Urinary bladder (tissue), 3 donors: ENCODE measurements at regions not wholly inside any gene's neighbourhood (a gene's known extent, or its start where the extent isn't known, plus 50 kb on each side); places are given as distances from the start of the nearest gene placed in this dataset.

Source experiments
- DNase-seq: peaks from one replicate; pipeline ENCODE4 v3.0.0-alpha.2; 2015; ENCODE audit errors: extremely low spot score
- H3K27ac ChIP-seq: one replicate; pipeline ENCODE4 v1.5.1; 2013; ENCODE audit warnings: low read depth, mild to moderate bottlenecking, moderate library complexity
- H3K36me3 ChIP-seq: one replicate; pipeline ENCODE4 v1.6.1; 2013; ENCODE audit warnings: mild to moderate bottlenecking, moderate library complexity; ENCODE audit not compliant: insufficient read depth
- H3K4me1 ChIP-seq: one replicate; pipeline ENCODE4 v1.6.1; 2013; ENCODE audit warnings: mild to moderate bottlenecking, moderate library complexity; ENCODE audit not compliant: insufficient read depth
- H3K4me3 ChIP-seq: one replicate; pipeline ENCODE4 v1.5.1; 2013; ENCODE audit warnings: low read depth, low read length
- WGBS: extraction: QIAGEN DNeasy Blood & Tissue Kit; methylation state at CpG from one replicate; pipeline ENCODE4 v1.1.7; 2013; 5-methylcytosine and 5-hydroxymethylcytosine counted together
- donor health status: healthy with polysubstance abuse.
- donor health status: healthy.

DNA sequence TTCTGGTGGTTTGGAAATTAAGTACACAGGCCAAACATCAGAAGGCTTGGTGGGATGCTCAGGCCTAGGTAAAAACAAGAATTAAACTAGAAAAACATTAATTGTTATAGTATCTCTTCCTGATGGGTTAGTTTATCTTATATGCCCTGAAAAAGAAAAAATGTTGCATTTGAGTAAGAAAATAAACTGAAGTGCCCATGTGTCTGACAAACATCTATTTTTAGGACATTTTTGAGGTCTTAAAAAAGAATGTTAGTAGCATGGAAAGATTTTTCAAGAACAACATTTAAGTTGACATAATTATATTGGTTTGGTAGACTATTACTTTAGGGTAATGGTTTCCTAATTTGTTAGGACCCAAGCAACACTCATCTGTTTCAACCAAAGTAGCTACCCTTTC, 140.1 kb upstream of the RND3 start:
- Histone ChIP-seq H3K4me1 (no peaks in the 10 kb centered on the region), H3K36me3 (no peaks in the 10 kb centered on the region)
- no peak for DNase-seq

GRCh38 chr2:150626934-150627411, 139.5 kb upstream of the RND3 start:
- H3K4me1 ChIP-seq = peaks cover 2% of the 10 kb centered on the region
- H3K4me3 ChIP-seq = no peak overlapping the region
- no peak for DNase-seq
- no peaks in the 10 kb centered on the region for H3K36me3 ChIP-seq
- WGBS = 77% methylated on average over 1 of the region's 1 CpG
- H3K27ac ChIP-seq = no peak overlapping the region

More for the DNA sequence above, 140.1 kb upstream of the RND3 start:
- no peak overlapping the region for H3K27ac ChIP-seq
- H3K4me3 ChIP-seq = no peak overlapping the region

DNA sequence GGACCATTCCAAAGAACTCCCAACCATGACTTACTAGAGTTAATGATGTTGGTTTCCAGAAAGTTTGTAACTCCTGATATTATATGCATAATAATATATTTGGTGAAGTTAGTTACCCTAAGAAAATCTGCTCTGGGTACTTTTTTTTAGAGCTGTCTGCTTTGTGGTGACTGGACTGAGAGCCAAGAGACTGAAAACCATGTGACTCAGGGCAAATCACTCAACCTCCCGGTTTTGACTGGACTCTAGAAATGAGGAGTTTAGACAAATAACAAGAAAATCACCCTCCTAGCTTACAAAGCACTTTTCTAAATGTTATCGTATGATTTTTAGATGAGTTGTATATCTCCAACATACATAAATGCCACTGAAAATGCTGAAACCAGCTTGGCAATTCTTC, 138.3 kb upstream of the RND3 start:
- no peak for DNase-seq
- H3K4me3 ChIP-seq = no peak overlapping the region
- H3K4me1 ChIP-seq = peaks cover 2% of the 10 kb centered on the region
- 88% methylated on average over 2 of the region's 2 CpGs for WGBS
- no peaks in the 10 kb centered on the region for H3K36me3 ChIP-seq
- no peak overlapping the region for H3K27ac ChIP-seq

- no peak for DNase-seq
- Histone ChIP-seq H3K4me3 (no peak overlapping the region), H3K36me3 (no peaks in the 10 kb centered on the region), H3K4me1 (peaks cover 2% of the 10 kb centered on the region), H3K27ac (no peak overlapping the region)
These were observed 137.8 kb upstream of the RND3 start for GRCh38 chr2:150625303-150625702.

DNA sequence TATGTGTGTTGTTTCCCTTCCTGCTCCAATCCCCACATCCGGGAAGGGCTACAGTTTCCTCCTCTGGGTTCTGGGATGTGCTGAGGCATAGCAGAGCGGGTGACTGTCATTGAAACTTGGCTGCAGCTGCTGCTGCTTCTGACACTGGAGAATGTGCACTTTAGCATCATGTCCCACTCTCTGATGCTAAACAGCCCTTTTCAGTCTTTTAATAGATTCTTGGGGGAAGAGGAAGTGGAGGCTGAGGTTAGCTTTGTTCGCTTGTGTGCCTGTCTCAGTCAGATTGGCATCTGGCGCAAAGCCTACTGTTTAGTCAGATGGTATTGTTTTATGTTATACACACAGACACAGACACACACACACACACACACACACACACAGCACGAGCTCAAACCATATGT, 136.5 kb upstream of the RND3 start:
- no peaks in the 10 kb centered on the region for H3K36me3 ChIP-seq
- H3K27ac ChIP-seq = no peak overlapping the region
- 64% methylated on average over 5 of the region's 5 CpGs for WGBS
- no peak overlapping the region for H3K4me3 ChIP-seq
- DNase-seq = no peak
- H3K4me1 ChIP-seq = peaks cover 2% of the 10 kb centered on the region

DNA sequence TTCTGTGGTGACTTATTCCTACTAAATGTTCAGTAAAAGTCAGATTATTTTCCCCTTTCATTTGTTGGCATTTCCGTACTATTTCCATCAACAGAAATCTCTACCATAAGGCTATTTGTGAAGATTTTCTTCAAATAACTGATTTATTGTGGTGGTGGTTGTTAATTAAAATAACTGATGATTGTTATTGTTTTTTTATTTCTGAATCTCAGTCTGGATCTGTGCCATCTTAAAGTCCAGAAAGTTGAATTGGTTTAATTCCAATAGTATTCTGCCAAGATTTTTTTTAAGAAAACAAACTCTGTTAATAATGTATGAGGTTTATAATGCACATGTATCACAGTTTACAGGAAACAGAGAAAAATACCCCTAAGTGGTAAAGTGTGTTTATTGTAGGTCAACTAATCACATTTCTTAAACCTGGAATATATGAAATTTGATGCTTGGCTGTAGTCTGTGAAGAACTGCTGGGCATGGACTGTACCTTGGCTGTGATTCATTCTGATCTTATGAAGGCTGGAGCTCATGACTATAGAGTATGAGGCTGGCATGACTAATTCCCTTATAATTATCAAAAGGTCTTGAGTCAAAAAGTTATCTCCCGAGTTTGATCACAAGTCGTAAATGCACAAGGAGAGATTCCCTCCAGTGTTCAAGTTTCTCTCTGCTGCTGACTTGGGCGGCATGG, 134.2 kb upstream of the RND3 start:
- no peak for DNase-seq
- Histone ChIP-seq H3K36me3 (no peaks in the 10 kb centered on the region), H3K4me1 (peaks cover 2% of the 10 kb centered on the region), H3K27ac (no peak overlapping the region), H3K4me3 (no peak overlapping the region)
- 58% methylated on average over 4 of the region's 4 CpGs for WGBS

DNA sequence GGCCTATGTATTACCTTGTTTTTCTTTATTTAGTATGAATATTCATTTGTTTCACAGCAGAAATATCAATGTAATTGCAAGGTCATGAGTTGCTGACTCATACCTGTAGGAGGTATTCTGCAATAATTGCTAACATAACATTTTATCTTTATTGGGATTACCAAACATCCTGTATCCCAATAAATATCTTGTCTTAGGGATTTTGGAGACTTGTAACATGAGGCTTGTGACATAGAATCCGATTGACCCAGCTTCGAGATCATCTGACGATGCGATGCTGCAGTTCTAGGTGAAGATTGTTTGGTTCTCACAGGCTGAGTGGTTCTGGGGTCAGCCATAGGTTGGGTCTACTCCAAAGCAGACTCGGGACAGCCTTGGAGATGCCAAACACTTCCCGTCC, 133.4 kb upstream of the RND3 start:
- Histone ChIP-seq H3K4me3 (no peak overlapping the region), H3K4me1 (peaks cover 2% of the 10 kb centered on the region), H3K27ac (peak overlapping the region; percentile 7), H3K36me3 (no peaks in the 10 kb centered on the region)
- DNase-seq = no peak
- WGBS = 38% methylated on average over 6 of the region's 6 CpGs

GRCh38 chr2:150620416-150620815, 132.9 kb upstream of the RND3 start:
- Histone ChIP-seq H3K4me3 (no peak overlapping the region), H3K36me3 (no peaks in the 10 kb centered on the region), H3K4me1 (peaks cover 2% of the 10 kb centered on the region), H3K27ac (no peak overlapping the region)
- DNase-seq = no peak

DNA sequence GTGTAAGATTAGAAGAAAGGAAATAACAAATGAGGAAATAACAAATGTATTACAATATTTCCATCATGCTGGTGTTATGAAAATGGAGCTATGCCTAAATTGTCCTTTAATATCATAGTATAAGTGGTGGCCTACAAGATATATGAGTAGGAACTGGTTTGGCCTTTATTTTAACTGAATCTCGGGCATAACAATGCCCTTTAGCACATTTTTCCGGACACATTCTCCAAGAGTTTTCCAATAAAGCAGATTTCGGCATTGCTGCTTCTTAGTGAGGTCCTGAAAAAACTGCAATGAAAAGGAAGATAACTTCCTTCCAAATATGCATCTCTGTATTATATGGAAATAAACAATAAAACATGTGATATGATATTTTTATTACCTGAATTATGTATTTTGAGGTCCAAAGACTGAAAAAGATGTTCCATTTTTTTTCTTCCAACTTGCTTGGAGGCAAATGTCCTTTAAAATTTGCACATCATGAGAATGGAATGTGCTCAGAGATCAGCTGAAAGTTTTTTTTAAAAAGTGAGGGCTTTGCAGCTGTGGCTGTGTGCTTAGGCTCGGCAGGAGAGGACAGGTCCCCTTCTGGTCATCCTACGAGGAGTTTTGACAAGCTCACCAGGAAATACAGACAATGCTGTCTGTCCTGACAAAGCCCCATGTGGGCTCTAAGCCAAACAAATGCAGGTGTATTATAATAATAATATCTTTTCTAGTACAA, 132.3 kb upstream of the RND3 start:
- Histone ChIP-seq H3K4me1 (peaks cover 2% of the 10 kb centered on the region), H3K36me3 (no peaks in the 10 kb centered on the region), H3K4me3 (no peak overlapping the region), H3K27ac (no peak overlapping the region)
- DNase-seq = no peak
- WGBS = 40% methylated on average over 5 of the region's 5 CpGs

DNA sequence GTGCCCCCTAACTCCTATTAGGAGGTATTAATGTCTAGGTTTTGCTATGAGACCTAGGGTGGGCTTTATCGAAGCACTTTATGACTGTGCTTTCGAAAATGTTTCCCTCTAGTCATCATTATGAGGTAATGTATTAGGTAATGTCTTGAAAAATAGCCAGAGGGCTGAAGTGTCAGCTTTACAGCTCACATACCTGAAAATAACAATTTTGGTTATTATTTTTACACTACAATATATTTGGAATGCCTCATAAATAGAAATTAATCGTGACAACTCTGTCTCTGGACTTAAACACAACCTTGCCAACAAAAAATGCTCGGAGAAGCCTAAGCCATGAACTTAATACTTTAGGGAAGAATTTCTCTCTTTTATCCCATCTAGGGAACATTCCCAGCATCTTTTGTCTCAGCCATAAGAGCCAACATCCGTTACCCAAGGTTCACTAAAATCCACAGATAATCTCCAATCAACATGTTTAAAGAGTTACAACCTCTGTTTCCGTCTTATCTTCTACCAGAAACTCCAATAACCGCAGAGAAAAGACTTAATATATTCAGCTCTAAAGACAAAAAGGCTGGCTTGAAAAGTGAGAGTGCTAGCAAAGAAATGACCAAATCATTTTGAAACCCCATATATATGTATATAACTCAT, 130.9 kb upstream of the RND3 start:
- H3K36me3 ChIP-seq = no peaks in the 10 kb centered on the region
- no peak for DNase-seq
- H3K27ac ChIP-seq = no peak overlapping the region
- H3K4me1 ChIP-seq = peaks cover 2% of the 10 kb centered on the region
- 38% methylated on average over 7 of the region's 7 CpGs for WGBS
- no peak overlapping the region for H3K4me3 ChIP-seq

DNA sequence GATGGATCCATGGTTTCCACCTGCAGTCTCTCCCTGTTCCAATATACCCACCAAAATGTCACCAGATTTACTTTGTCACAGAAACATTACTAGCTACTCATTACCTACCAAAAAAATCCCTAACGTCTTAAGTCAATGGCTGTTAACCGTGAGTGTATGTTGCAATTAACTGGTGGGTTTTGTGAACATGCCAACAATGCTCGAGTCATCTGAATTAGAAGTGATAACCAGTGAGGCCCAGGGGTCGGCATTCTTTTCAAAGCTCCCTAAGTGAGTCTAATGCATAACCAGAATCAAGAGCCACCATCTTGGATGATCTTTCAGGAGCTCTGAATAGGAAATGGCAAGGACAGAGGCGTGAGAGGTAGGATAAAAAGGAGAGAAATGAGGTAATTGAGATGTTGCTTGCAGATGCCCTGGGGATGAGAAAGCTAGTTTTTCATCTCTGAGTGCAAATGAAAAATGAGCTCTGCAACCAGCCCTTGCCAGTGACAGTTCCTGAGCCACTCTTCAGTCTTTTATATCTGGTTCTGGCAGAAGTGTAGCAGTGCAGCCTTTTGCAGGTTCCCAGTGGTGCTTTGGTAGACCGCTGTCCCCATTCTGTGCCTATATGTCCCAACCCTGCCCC, 130.0 kb upstream of the RND3 start:
- H3K4me1 ChIP-seq = peaks cover 2% of the 10 kb centered on the region
- H3K4me3 ChIP-seq = no peak overlapping the region
- DNase-seq = no peak
- H3K27ac ChIP-seq = no peak overlapping the region
- WGBS = 89% methylated on average over 6 of the region's 6 CpGs
- no peaks in the 10 kb centered on the region for H3K36me3 ChIP-seq

DNA sequence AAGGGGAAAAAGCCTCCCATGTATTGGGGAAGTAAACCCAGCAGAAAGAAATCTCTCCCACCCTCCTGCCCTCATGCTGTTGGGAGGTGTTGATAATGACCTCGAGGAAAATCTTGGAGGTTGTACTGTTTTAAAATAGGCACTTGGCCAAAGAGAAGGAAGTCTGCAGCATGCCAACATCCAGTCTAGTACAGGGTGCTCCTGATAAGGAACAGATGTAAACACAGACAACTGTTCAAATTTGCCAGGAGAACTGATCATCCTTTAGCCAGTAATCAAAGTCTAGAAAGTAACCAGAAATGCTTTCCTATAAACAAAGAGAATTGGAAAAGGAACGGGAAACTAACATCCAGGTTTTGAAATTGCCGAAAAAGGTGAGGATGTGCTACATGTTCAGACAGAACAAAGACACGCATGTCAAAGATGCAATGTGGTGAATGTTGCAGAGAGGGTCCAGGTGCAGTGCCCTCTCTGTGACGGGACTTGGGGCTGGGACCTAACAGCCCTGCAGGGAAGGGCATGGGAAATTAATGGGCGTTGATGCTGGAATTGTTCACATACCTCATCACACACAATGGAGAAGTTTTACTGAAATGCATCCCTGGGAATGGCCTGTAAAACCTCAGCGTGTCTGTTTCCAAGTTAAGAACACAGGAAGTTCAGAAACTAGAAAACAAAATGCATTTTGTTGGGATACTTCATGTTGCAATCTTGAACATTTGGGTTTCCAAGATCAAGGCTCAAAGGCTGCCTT, 125.7 kb upstream of the RND3 start:
- DNase-seq = no peak
- H3K4me1 ChIP-seq = no peaks in the 10 kb centered on the region
- no peak overlapping the region for H3K4me3 ChIP-seq
- WGBS = 45% methylated on average over 7 of the region's 7 CpGs
- H3K27ac ChIP-seq = no peak overlapping the region
- H3K36me3 ChIP-seq = no peaks in the 10 kb centered on the region

GRCh38 chr2:150610670-150611279, 123.3 kb upstream of the RND3 start:
- Histone ChIP-seq H3K4me1 (no peaks in the 10 kb centered on the region), H3K4me3 (no peak overlapping the region), H3K36me3 (no peaks in the 10 kb centered on the region), H3K27ac (no peak overlapping the region)
- 78% methylated on average over 6 of the region's 6 CpGs for WGBS
- no peak for DNase-seq
